GM19395 (cell line): ENCODE measurements at regions not wholly inside any gene's neighbourhood (a gene's known extent, or its start where the extent isn't known, plus 50 kb on each side); places are given as distances from the start of the nearest gene placed in this dataset.

ENCODE experiments used
- ATAC-seq: cut with Tn5 transposase; IDR thresholded peaks from one replicate; pipeline ENCODE4 v1.9.1; 2021; ENCODE audit warnings: mild to moderate bottlenecking, moderate library complexity; ENCODE audit not compliant: unreplicated experiment

- no peak for ATAC-seq
Measured at GRCh38 chr7:45343746-45344145, 186.2 kb downstream of the RAMP3 start.

DNA sequence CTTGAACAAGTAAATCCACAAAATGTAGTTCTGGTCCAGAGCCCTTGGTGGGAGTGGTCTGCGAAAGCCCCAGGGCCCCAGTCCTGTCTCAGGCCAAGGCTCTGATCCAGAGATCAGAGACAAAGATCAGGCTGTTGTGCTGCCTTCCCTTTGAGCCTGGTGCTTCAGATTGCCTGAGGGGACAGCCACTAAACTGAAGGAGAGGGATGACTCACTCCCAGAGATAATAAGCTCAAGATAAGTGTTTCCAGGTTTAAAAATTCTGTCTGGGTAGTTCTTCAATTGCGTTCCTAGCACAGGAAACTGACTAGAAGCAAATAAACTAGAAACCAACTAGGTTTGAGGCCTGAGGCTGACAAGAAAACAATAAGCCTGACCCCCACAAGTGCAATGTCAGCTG, 190.2 kb downstream of the RAMP3 start:
- ATAC-seq = no peak

DNA sequence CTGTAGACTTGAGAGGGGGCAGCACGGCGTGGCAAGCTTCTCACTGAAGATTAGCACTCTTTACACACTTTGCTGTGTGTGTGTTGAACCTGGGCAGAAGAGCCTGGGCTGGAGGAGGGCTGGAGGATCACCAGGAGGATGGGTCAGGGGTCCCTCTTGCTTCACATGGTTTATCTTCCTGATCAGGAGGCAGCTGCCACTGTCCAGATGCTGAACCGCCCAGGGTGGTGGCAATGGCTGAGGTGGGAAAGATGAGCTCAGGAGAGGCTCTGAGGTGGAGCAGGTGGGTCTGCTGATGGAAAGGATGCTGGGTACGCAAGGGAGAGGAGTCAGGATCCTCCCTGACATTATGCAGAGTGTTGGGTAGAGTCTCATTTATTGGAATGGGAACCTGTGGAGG, 191.5 kb downstream of the RAMP3 start:
- ATAC-seq = no peak

DNA sequence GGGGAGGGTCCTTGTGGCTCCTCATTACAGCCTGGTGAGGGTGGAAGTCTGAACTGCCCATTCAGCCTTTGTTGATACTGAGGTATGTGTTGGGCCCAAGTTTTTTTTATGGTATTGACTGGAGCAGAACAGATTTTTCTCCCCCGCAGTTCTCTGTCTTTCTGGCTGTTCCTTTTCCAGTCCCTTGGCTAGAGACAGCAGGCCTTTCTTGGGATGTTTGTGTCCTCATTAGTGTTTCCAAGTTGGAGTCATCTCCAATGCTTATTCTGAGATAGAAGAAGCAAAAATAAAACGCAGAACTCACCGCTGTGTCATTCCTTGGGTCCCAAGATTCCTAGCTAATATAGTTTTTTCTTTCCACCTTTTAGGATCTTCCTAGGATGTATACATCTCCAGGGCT, 193.3 kb downstream of the RAMP3 start:
- no peak for ATAC-seq

DNA sequence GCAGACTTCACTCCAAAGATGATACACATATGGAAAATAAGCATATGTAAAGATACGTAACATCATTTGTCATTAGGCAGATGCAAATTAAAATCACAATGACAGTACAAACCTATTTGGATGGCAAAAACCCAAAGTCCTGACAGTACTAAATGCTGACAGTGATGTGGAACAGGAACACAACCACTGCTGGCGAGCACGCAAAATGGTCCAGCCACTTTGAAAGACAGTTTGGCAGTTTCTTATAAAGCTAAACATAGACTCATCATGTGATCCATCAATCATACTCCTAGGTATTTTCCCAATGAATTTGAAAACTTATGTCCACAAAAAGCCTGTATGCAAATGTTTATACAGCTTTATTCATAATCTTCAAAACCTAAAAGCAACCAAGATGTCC, 200.7 kb downstream of the RAMP3 start:
- no peak for ATAC-seq

DNA sequence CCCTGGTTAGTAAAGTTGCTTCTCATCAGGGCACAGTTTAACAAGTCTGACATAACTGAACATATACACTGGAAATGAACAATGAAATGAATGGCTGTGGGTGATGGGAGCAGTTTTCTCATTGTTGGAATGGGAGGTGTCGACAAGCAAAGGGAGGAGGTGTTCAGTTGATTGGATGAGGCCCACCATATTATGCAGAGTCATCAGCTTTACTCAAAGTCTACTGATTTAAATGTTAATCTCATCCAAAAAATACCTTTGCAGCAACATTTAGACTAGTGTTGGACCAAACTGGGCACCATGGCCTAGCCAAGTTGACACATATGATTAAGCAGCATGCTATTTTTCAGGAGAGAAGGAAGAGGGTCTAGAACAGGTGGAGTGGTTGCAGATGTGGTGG, 201.7 kb downstream of the RAMP3 start:
- ATAC-seq = no peak

GRCh38 chr7:45359776-45360175, 202.2 kb downstream of the RAMP3 start:
- ATAC-seq = no peak

DNA sequence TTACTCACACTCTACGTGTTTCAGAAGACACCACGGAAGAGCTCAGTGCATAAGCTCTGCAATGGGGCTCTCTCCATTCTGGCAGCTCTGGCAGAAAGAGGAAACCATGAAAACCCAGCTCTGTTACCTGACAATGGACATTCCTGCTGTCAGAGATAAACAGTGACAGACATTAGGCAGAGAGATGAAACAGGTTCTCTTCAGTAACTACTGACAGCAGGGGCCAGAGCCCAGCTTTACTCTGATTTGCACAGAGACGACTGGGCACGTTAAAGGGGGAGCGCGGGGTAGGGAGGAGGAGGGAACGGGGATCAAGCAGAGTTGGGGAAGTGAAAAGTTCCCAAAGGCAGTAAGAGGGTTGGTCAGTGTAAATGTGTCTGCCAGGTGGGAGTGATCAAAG, 206.1 kb downstream of the RAMP3 start:
- ATAC-seq = no peak

- no peak for ATAC-seq
Measured at GRCh38 chr7:45365341-45365740, 207.8 kb downstream of the RAMP3 start.

GRCh38 chr7:45366475-45366874, 207.7 kb upstream of the ADCY1 start:
- ATAC-seq = no peak

GRCh38 chr7:45367026-45367425, 207.1 kb upstream of the ADCY1 start:
- no peak for ATAC-seq

GRCh38 chr7:45368129-45368807, 205.9 kb upstream of the ADCY1 start:
- no peak for ATAC-seq

- no peak for ATAC-seq
Measured at GRCh38 chr7:45384499-45384898, 189.7 kb upstream of the ADCY1 start.

- no peak for ATAC-seq
Measured at GRCh38 chr7:45387837-45388236, 186.3 kb upstream of the ADCY1 start.

- ATAC-seq = no peak
Measured at GRCh38 chr7:45389073-45389872, 184.9 kb upstream of the ADCY1 start.

DNA sequence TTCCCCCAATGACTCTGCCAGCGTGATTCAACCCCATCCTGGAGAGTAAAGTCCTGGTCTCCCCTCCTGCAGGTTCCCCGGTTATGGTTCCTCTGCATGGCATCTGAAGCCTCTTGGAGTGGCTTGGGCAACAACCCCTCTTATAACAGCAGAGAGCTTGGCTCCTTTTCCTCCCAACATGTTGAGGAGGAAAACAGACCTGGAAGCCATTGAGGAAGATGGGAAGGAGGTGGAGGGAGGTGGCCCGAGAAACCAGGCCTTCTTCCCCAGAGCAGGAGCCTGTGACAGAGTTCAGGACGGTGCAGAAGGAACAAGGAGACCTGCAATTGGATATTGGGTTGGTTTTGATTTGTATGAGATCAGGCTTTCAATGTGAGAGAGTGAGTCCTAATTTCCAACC, 184.0 kb upstream of the ADCY1 start:
- ATAC-seq = no peak

- ATAC-seq = no peak
Measured at GRCh38 chr7:45390731-45391130, 183.4 kb upstream of the ADCY1 start.

- ATAC-seq = no peak
Measured at GRCh38 chr7:45391618-45392451, 182.3 kb upstream of the ADCY1 start.

- no peak for ATAC-seq
Measured at GRCh38 chr7:45394117-45394708, 180.0 kb upstream of the ADCY1 start.

- ATAC-seq = no peak
Measured at GRCh38 chr7:45399069-45399468, 175.1 kb upstream of the ADCY1 start.

DNA sequence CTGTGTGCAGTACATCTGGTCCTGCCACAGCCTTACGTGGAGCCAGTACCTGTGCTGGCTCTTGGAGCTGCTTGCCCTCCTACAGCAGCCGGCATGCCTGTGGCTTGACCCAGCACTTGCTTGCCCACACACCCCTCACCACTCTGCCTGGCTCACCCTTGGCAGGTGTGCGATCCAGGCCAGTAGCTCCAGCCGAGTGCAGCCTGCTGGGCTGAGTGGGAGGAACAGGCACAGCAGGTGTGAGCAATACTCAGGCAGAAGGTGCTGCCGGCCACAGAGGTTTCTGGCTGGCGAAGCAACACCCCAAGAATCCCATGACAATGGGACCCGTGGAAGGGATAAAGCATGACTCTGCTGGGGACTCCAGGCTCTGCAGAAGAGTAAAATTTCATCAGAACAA, 173.5 kb upstream of the ADCY1 start:
- ATAC-seq = no peak
